PC-3 (cell line): ENCODE measurements at regions not wholly inside any gene's neighbourhood (a gene's known extent, or its start where the extent isn't known, plus 50 kb on each side); places are given as distances from the start of the nearest gene placed in this dataset.

Source experiments
- CTCF ChIP-seq: fragments of 300-600 bp; sonication (generic); conservative IDR thresholded peaks from 2 replicates; pipeline ENCODE4 v1.5.1; 2017; ENCODE audit warnings: antibody characterized with exemption, low read depth, mild to moderate bottlenecking, low read length
- EZH2 ChIP-seq: fragments of 300-600 bp; sonication (generic); IDR thresholded peaks from one replicate; pipeline ENCODE4 v1.6.1; 2017; ENCODE audit warnings: antibody characterized with exemption, mild to moderate bottlenecking, low read length; ENCODE audit not compliant: unreplicated experiment

GRCh38 chr17:5943232-5943631 lies 126.9 kb upstream of the WSCD1 start:
- TF ChIP-seq CTCF (no peak), EZH2 (no peak)
